ENCODE measurements at regions not wholly inside any gene's neighbourhood (a gene's known extent, or its start where the extent isn't known, plus 50 kb on each side); places are given as distances from the start of the nearest gene placed in this dataset.

GRCh38 chr3:84096188-84096587, 862.6 kb upstream of the CADM2 start:
- TF ChIP-seq CTCF (IDR thresholded peaks at IDR 0.05 in 4 of 5, conservative IDR thresholded peaks at IDR 0.05 in 1 of 5) (no peak), POLR2A (IDR thresholded peaks at IDR 0.05) (no peak)

Measured in gastrocnemius medialis (tissue), 4 donors.